ENCODE measurements at regions not wholly inside any gene's neighbourhood (a gene's known extent, or its start where the extent isn't known, plus 50 kb on each side); places are given as distances from the start of the nearest gene placed in this dataset.
A peak's percentile ranks its signal among the peaks of the same experiment; 100 is the strongest.

- no peak for DNase-seq
Observed at GRCh38 chr2:104733226-104733943, 120.5 kb upstream of the POU3F3 start.

- DNase-seq, result peak; percentile 20
Observed at GRCh38 chr2:104734937-104735586, 118.9 kb upstream of the POU3F3 start.

- no peak for DNase-seq
Observed at GRCh38 chr2:104736026-104736425, 117.9 kb upstream of the POU3F3 start.

DNA sequence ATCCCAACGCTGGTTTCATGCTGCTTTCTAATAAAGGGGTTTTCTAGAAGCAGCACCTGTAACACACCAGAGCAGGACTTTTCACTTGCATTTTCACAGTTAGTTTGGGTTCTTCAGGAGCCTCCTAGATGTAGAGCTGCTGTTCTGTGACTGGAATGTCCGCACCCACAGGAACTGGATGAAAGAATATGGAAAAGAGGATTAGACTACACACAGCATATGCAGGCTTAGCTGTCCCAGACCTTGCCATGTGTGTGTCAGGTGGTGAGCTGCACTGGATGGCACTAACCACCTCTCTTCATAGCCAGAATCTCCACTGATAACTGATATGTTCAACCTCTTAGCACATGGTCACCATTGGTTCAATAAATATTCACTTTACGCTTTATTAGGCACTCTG is 112.1 kb upstream of the POU3F3 start:
- DNase-seq, result no peak

- no peak for DNase-seq
Observed at GRCh38 chr2:104744537-104744936, 109.4 kb upstream of the POU3F3 start.

DNA sequence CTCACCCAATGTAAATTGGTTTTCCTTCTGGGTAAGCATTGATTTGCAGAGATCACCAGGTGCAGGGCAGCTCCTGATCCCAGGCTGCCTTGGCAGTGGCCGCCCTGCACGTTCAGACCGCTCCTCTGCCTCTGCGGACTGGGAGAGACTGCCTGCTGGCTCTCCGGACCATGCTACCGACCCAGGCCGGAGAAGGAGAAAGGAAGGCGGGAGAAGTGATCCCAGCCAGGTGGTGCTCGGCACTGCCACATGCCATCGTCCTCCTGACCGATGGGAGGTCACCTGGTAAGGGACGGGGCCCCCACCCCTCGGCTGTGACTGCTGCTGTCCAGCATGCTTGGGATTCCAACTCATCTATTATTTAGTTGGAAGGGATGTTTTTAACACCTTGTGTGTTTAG is 108.1 kb upstream of the POU3F3 start:
- no peak for DNase-seq

- DNase-seq, result no peak
Observed at GRCh38 chr2:104746299-104746698, 107.6 kb upstream of the POU3F3 start.

- no peak for DNase-seq
Observed at GRCh38 chr2:104746858-104747257, 107.1 kb upstream of the POU3F3 start.

DNA sequence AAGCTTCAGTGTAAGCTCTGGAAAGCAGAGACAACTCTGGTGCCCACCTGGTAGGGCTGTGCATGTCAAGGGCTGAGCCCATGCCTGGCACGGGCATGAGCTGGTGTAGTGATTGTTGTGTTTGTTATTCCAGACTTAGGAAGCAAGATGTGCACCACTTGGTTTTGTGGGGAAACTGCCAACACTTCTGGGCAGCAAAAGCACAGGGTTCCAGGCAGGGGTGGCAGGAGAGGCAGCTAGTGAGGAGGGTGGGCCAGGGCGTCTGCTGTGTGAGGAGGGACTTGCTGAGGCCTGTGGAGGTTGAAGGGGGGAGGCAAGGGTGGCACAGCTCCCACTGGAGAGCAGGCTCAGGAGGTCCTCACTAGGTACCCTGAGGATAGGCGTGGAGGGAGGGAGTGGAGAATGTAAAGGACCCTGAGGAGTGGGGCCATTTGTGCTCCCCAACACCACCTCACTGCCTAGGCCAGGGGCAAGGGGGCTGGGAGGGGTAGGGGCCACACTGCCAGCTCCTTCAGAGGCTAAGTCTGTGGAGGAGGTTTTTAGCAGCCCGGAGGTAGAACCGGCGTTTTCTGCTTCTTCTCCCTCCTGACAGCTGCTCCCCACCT is 104.0 kb upstream of the POU3F3 start:
- DNase-seq, result no peak

DNA sequence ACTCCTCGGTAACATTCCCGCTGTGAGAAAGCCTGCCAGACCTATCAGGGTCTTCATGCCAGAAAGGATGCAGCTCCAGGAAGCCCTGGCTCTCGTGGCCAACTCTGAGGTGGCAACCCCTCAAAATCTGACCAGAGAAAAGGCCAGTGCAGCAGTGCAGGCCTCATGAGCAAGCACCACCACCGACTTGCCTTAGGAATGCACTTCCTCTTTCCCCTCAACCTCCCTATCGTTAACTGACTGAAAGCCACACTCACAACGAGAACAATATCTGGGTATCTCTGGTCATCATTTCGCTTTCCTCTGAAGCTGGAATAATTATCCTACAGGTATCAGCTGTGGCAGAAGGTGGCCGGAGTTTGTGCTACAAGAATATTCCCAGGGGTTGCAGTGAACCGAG is 101.4 kb upstream of the POU3F3 start:
- no peak for DNase-seq

GRCh38 chr2:104755026-104755878 is 98.7 kb upstream of the POU3F3 start:
- no peak for DNase-seq

GRCh38 chr2:104756118-104756517 is 97.8 kb upstream of the POU3F3 start:
- no peak for DNase-seq

- no peak for DNase-seq
Observed at GRCh38 chr2:104757056-104757455, 96.9 kb upstream of the POU3F3 start.

DNA sequence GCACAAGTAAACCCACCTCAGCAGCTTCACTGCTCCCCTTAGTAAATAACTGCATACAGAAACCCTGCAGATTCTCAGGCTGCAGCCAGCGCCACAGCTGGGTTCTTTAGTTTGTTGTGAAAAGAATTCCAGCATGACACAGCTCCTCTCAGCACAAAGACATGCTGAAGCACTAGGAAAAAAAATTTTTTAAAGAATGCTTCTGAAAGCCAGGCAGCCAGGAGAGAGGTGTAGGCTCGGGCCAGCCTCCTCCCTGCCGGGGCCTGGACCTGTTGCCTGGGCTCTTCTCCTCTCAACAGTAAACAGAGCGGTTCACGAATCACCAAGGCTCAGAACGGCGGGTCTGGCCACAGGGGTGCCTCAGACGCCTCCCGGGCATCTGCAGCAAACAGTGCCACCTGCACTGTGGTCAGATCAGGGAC is 95.7 kb upstream of the POU3F3 start:
- peak; percentile 20 for DNase-seq

DNA sequence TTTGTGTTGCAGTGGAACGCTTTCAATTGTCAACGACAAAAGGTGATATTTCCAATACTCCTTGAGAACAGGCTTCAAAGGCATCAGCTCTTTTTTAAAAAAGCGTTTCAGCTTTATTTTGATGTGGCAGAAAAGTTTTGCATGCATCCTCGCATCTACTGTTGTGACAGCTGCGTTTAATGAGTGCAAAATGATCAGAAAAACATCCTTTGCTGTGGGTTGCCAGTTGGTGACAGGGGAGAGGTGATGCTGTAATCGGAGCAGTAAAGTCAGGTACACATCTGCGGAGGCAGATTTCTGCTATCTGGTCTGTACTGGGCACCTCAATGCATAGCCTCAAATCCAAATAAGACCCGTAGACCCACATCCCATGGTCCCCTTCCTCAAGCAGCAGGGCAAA is 91.9 kb upstream of the POU3F3 start:
- DNase-seq, result no peak

DNA sequence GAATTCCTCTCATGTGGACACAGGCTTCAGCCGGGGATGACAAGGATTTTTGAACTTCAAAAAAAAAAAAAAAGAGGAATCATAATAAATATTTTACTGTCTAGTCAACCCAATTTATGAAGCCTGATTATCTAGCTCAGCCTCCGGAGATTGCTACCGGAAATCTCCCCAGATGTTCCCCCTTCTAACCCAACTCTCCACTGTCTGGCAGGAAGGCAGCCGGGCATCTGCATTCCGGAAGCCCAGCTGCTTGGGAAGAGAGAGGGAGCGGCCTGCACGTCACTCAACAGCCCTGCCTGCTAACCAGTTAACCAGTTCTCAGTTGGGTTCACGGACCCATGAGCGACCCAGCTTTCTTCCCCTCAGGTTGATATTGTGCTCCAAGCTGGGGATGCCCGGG is 87.2 kb upstream of the POU3F3 start:
- DNase-seq, result no peak

GRCh38 chr2:104768694-104769093 is 85.2 kb upstream of the POU3F3 start:
- no peak for DNase-seq

DNA sequence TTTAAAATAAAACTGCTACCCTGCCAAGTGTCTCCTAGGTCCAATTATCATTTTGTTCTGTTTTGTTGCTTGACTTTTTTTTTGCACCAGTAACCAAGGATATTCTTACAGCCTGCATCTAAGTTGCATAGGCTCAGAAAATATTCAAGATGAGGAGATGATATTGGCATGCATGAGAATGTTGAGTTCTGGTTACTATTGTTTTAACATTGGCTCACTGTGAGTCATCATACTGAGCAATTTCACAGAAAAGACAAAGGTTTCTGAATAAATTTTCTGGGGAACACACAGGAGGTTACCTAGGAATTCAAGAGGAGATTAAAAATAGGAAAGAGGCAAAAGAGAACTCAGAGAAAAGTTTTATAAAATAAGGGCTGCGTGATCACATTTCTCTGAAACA is 84.8 kb upstream of the POU3F3 start:
- DNase-seq, result no peak

DNA sequence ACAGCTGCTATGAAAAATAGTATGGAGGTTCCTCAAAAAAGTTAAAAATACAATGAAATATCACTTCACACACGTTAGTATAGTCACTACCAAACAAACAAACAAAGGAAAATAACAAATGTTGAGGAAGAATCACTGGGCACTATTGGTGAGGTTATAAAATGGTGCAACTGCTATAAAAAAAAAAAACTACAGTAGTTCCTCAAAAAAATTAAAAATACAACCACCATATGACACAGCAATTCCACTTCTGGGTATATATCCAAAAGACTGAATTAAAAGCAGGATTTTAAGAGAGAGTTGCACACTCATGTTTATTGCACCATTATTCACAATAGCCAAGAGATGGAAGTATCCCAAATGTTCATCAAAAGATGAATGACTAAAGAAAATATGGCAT is 80.9 kb upstream of the POU3F3 start:
- no peak for DNase-seq

DNA sequence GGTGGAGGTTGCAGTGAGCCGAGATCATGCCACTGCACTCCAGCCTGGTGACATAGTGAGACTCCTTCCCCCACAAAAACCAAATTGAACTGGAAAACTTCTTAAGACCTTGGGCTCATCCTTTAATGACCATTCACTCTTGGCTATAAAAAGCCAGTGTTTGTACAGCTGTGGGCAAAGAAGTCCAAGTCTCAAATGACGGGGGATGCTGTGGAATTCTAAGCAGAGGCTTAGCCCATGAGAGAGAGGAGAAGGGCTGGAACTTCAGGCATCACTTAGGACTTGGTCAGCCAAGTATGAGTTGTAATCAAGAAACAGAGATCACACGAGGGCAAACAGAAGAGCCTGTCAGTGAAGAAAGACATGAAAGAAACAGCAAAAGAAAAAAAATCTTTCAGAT is 79.3 kb upstream of the POU3F3 start:
- no peak for DNase-seq

- DNase-seq, result no peak
Observed at GRCh38 chr2:104777721-104778120, 76.2 kb upstream of the POU3F3 start.

- DNase-seq, result no peak
Observed at GRCh38 chr2:104781151-104781550, 72.8 kb upstream of the POU3F3 start.

DNA sequence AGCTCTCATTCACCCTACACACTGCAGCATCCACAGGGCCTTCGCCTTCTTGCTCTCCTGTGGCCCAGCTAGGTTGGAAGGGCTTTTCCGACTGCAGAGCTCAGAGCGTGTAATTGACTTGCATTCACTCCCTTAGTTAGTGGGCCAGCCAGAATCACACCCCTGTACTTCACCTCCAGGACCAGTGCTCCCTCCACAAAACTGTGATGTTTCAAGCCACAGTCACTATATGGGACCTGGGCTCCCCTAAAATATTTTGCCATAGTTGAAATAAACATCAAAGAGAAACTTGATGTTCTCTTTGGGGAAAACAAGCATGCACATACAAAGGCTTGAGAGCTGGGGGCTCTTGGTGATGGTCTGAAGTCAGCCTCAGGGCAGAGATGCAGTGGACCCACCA is 69.7 kb upstream of the POU3F3 start:
- DNase-seq, result no peak

DNA sequence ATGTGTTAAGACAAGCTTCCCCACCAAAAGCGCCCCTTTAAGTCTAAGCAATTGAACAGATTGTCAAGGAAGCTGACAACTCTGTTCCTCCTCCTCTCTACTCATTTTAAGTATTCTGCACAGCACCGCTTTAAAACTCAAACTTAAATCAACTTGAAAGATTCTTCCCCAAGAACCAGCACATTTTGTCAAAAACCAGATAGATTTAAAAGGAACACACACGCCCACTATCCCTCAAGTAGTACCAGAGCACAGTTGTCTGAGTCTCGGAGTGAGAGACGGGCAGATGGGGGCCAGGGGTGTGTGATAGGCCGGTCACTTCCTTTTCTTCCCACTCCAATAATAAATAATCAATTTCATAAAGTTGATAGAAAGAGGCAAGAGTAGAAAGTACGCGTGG is 67.7 kb upstream of the POU3F3 start:
- DNase-seq, result no peak

Measured in NCI-H510A (cell line).